PC-9 (cell line): ENCODE measurements at regions not wholly inside any gene's neighbourhood (a gene's known extent, or its start where the extent isn't known, plus 50 kb on each side); places are given as distances from the start of the nearest gene placed in this dataset.

Experiments
- CTCF ChIP-seq: fragments of 200-600 bp; sonication (generic); conservative IDR thresholded peaks from 2 replicates; pipeline ENCODE4 v1.6.1; 2017; ENCODE audit warnings: mixed run types, antibody characterized with exemption, mild to moderate bottlenecking, moderate library complexity
- EZH2 ChIP-seq: fragments of 200-600 bp; sonication (generic); IDR thresholded peaks from 2 replicates; pipeline ENCODE4 v1.8.0; 2017; ENCODE audit warnings: antibody characterized with exemption, low read depth

DNA sequence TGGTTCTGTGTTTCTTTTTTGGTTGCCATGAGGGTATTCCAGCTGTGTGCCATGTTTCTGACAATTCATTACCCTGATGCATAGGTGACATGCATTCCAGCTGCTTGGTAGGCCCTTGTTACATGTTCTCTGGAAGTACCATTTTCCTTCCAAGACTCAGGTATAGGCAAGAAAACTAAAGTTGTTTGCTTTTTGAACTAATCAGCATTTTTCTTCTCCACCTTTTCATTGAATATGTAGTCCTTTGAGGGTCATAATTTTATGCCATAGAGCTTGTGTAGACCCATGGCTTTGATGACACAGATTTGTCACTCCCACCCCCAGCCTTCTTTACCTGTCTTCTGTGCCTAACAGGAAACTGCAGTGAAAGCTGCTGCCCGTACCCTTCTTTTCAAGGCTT lies 339.2 kb downstream of the MED10 start:
- no peak for TF ChIP-seq EZH2
- no peak for TF ChIP-seq CTCF
